Osteoblast (primary cell): ENCODE measurements at regions not wholly inside any gene's neighbourhood (a gene's known extent, or its start where the extent isn't known, plus 50 kb on each side); places are given as distances from the start of the nearest gene placed in this dataset.

Experiments
- DNase-seq: peaks from one replicate; pipeline ENCODE4 v3.0.0; 2011; ENCODE audit warnings: low spot score, mixed read lengths; ENCODE audit not compliant: insufficient read length; ENCODE audit errors: missing footprints
- H2AFZ ChIP-seq: 2 replicates; pipeline ENCODE4 v1.6.0; 2011; ENCODE audit warnings: mild to moderate bottlenecking, low read length
- H3K27ac ChIP-seq: 2 replicates; pipeline ENCODE4 v1.5.1; 2011; ENCODE audit warnings: mild to moderate bottlenecking, low read depth, low read length, moderate library complexity
- H3K27me3 ChIP-seq: 2 replicates; pipeline ENCODE4 v1.6.0; 2012; ENCODE audit warnings: mild to moderate bottlenecking, control low read depth, inconsistent platforms, low read length, moderate library complexity; ENCODE audit not compliant: insufficient read depth
- H3K36me3 ChIP-seq: 2 replicates; pipeline ENCODE4 v1.5.1; 2011; ENCODE audit warnings: mild to moderate bottlenecking, low read length, control low read depth, moderate library complexity; ENCODE audit not compliant: insufficient read depth
- H3K4me1 ChIP-seq: 2 replicates; pipeline ENCODE4 v1.5.1; 2011; ENCODE audit warnings: mild to moderate bottlenecking, low read length, control low read depth, moderate library complexity; ENCODE audit not compliant: insufficient read depth
- H3K4me2 ChIP-seq: 2 replicates; pipeline ENCODE4 v1.6.0; 2011; ENCODE audit warnings: mild to moderate bottlenecking, low read length; ENCODE audit not compliant: insufficient read depth
- H3K4me3 ChIP-seq: fragments of 200-600 bp; sonication (generic); 3 replicates; pipeline ENCODE4 v1.5.1; 2012; ENCODE audit warnings: mild to moderate bottlenecking, low read length, inconsistent platforms; ENCODE audit not compliant: insufficient read depth
- H3K79me2 ChIP-seq: 2 replicates; pipeline ENCODE4 v1.6.0; 2012; ENCODE audit warnings: mild to moderate bottlenecking, low read length, control low read depth, inconsistent platforms; ENCODE audit not compliant: insufficient read depth
- H3K9me3 ChIP-seq: 2 replicates; pipeline ENCODE4 v1.5.1; 2011; ENCODE audit warnings: low read depth, low read length, control low read depth
- H4K20me1 ChIP-seq: 2 replicates; pipeline ENCODE4 v1.6.0; 2012; ENCODE audit warnings: mild to moderate bottlenecking, low read length, control low read depth; ENCODE audit not compliant: insufficient read depth
- TF ChIP-seq, protein P1 (sequence below): IDR thresholded peaks from 2 replicates; pipeline ENCODE4 v1.5.1; 2011; ENCODE audit warnings: mild to moderate bottlenecking, low read depth, low read length, moderate library complexity; ENCODE audit errors: extremely low read depth

DNA sequence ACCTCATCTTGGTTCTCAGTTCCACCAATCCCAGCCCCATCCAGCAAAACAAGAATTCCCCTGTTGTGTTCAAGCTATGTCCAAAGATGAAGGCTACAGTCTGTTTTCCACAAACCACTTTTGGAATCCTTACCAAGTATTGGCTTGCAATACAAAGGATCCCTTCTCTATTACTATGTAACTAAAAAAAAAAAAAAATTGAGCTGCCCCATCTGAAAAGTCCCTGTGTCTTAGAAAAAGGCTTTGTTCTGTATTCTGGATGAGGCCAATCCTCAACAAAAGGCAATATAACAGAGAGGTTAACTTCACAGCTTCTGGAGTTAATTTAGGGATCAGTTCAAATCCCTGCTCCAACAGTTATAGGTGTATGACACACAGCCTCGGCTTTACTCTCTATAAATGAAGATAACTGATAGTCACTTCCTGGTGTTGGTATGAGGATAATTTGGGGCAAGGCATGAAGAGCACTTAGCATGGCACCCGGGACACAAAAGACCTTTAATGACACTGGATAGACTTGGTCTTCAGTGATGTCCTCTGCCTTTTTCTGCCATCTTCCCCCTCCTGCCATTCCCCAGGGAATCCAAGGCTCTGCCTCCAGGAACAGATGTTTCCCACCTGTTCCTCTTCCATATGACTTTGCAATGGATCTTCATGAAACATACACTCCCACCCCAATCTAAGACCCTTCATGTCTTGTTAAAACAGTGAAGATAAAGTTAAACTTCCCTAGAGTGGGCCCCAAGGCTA is 61.2 kb upstream of the ATL2 start:
- Histone ChIP-seq H2AFZ (no peak overlapping the region), H3K4me2 (no peak overlapping the region), H3K9me3 (no peaks in the 10 kb centered on the region), H3K79me2 (no peaks in the 10 kb centered on the region), H3K4me1 (peaks cover 4% of the 10 kb centered on the region), H3K27me3 (peaks cover 54% of the 10 kb centered on the region), H4K20me1 (no peaks in the 10 kb centered on the region), H3K4me3 (no peak overlapping the region), H3K27ac (no peak overlapping the region), H3K36me3 (no peaks in the 10 kb centered on the region)
- DNase-seq = no peak
- TF ChIP-seq, protein P1, sequence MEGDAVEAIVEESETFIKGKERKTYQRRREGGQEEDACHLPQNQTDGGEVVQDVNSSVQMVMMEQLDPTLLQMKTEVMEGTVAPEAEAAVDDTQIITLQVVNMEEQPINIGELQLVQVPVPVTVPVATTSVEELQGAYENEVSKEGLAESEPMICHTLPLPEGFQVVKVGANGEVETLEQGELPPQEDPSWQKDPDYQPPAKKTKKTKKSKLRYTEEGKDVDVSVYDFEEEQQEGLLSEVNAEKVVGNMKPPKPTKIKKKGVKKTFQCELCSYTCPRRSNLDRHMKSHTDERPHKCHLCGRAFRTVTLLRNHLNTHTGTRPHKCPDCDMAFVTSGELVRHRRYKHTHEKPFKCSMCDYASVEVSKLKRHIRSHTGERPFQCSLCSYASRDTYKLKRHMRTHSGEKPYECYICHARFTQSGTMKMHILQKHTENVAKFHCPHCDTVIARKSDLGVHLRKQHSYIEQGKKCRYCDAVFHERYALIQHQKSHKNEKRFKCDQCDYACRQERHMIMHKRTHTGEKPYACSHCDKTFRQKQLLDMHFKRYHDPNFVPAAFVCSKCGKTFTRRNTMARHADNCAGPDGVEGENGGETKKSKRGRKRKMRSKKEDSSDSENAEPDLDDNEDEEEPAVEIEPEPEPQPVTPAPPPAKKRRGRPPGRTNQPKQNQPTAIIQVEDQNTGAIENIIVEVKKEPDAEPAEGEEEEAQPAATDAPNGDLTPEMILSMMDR = no peak

DNA sequence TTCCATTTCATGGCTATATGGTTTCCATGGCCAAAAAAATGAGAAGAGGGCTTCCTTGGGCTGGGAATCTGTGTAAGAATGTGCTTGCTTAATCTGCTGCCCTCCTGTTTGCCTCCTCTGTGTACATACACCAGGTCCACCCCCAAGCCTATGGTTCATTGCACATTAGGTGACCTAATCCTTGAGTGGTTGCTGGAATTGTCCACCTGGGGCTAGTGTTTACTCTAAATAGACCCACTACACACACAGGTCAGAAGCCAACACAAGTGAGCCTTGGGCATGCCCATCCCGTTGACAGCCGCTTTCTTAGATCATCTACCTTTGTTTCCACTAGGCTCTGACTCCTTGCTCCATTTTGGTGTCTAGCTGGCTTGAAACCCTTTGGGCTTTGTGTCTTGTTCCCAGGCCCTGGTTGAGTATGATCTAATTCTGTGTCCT is 59.2 kb upstream of the ATL2 start:
- no peaks in the 10 kb centered on the region for H3K79me2 ChIP-seq
- peaks cover 35% of the 10 kb centered on the region for H3K27me3 ChIP-seq
- no peak for DNase-seq
- no peak overlapping the region for H3K27ac ChIP-seq
- H3K36me3 ChIP-seq = no peaks in the 10 kb centered on the region
- no peak overlapping the region for H2AFZ ChIP-seq
- TF ChIP-seq, protein P1 = no peak
- H3K4me3 ChIP-seq = no peak overlapping the region
- H4K20me1 ChIP-seq = no peaks in the 10 kb centered on the region
- H3K4me2 ChIP-seq = no peak overlapping the region
- no peaks in the 10 kb centered on the region for H3K4me1 ChIP-seq
- H3K9me3 ChIP-seq = no peaks in the 10 kb centered on the region

DNA sequence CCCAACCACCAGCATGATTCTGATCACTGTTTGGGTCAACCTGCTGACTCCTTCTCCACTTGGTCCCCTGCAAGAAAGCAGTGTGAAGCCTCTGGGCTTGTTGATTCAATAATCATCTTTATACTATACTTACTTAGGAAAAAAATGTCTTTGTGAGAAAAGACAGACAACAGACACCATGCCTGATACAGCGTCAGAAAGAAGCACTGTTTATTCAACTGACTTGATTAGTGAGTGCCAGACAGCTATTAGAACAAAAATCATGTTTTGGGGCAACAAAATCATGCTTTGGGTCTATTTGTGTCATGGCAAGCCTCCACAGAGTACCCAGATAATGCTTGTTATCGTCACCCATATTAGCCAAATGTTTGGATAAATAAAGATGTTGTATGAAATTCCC is 58.7 kb upstream of the ATL2 start:
- H3K27me3 ChIP-seq = peaks cover 31% of the 10 kb centered on the region
- no peaks in the 10 kb centered on the region for H3K9me3 ChIP-seq
- H3K4me1 ChIP-seq = no peaks in the 10 kb centered on the region
- H3K79me2 ChIP-seq = no peaks in the 10 kb centered on the region
- H3K27ac ChIP-seq = no peak overlapping the region
- DNase-seq = no peak
- H2AFZ ChIP-seq = no peak overlapping the region
- no peak overlapping the region for H3K4me2 ChIP-seq
- TF ChIP-seq, protein P1 = no peak
- no peak overlapping the region for H3K4me3 ChIP-seq
- H3K36me3 ChIP-seq = no peaks in the 10 kb centered on the region
- no peaks in the 10 kb centered on the region for H4K20me1 ChIP-seq

DNA sequence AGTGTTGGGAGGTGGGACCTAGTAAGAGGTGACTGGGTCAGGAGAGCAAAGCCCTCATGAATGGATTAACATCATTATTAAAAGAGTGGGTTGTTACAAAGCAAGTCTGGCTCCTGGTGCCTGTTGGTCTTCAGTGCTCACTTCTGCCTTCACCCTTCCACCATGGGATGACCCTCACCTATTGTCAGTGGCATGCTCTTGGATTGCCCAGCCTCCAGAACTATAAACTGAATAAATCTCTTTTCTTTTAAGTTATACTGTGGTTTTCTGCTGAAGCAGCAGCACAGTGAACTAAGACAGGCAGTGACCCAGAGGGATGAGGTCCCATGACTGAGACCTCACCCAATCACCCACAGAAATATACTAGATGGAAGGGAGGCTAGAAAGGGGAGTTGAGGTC is 57.5 kb upstream of the ATL2 start:
- Histone ChIP-seq H3K4me3 (no peak overlapping the region), H3K27ac (no peak overlapping the region), H2AFZ (no peak overlapping the region), H3K4me1 (no peaks in the 10 kb centered on the region), H3K79me2 (no peaks in the 10 kb centered on the region), H3K9me3 (no peaks in the 10 kb centered on the region), H3K4me2 (no peak overlapping the region), H4K20me1 (no peaks in the 10 kb centered on the region), H3K36me3 (no peaks in the 10 kb centered on the region), H3K27me3 (peaks cover 23% of the 10 kb centered on the region)
- no peak for DNase-seq
- TF ChIP-seq, protein P1 = no peak
